ENCODE measurements at regions not wholly inside any gene's neighbourhood (a gene's known extent, or its start where the extent isn't known, plus 50 kb on each side); places are given as distances from the start of the nearest gene placed in this dataset.

DNA sequence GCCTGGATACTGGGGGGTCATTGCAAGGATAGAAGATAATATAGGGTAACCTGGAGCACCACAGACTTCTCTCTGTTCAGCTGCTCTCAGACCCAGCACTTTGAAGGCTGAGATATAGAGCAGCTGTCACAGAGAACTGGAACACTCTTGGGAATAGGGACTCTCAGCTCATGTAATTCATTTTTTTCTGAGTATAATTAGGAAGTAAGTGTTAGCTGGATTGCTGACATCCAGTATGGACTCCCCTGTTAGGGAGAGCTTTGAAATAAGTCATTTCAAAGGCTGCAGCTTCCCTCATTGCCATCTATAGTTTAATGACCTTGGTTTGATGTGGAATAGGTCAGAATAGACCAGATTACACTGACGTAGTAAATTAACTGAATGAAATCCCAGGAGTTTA lies 120.8 kb upstream of the POU2AF2 start:
- CTCF ChIA-PET, result no interaction called here
- Histone ChIP-seq H3K9me3 (ENCODE audit: control insufficient read depth, insufficient read depth, low read depth, low read length) (no peaks in the 10 kb centered on the region), H3K4me1 (ENCODE audit: control insufficient read depth, insufficient read depth, low read length) (no peaks in the 10 kb centered on the region), H3K4me3 (ENCODE audit: low read depth, low read length) (no peak overlapping the region), H3K27ac (ENCODE audit: extremely low read depth, low read depth, low read length) (no peak overlapping the region), H3K36me3 (ENCODE audit: control insufficient read depth in 2 of 2, insufficient read depth in 1 of 2, low read length in 2 of 2) (no peaks in the 10 kb centered on the region)
- no peak for TF ChIP-seq ZNF266 (tag by site-specific recombination; IDR thresholded peaks at IDR 0.05; ENCODE audit: low read depth)
- TF ChIP-seq, protein P1, sequence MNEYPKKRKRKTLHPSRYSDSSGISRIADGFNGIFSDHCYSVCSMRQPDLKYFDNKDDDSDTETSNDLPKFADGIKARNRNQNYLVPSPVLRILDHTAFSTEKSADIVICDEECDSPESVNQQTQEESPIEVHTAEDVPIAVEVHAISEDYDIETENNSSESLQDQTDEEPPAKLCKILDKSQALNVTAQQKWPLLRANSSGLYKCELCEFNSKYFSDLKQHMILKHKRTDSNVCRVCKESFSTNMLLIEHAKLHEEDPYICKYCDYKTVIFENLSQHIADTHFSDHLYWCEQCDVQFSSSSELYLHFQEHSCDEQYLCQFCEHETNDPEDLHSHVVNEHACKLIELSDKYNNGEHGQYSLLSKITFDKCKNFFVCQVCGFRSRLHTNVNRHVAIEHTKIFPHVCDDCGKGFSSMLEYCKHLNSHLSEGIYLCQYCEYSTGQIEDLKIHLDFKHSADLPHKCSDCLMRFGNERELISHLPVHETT (tag by site-specific recombination; IDR thresholded peaks at IDR 0.05), result no peak
- POLR2A ChIA-PET, result no interaction called here

DNA sequence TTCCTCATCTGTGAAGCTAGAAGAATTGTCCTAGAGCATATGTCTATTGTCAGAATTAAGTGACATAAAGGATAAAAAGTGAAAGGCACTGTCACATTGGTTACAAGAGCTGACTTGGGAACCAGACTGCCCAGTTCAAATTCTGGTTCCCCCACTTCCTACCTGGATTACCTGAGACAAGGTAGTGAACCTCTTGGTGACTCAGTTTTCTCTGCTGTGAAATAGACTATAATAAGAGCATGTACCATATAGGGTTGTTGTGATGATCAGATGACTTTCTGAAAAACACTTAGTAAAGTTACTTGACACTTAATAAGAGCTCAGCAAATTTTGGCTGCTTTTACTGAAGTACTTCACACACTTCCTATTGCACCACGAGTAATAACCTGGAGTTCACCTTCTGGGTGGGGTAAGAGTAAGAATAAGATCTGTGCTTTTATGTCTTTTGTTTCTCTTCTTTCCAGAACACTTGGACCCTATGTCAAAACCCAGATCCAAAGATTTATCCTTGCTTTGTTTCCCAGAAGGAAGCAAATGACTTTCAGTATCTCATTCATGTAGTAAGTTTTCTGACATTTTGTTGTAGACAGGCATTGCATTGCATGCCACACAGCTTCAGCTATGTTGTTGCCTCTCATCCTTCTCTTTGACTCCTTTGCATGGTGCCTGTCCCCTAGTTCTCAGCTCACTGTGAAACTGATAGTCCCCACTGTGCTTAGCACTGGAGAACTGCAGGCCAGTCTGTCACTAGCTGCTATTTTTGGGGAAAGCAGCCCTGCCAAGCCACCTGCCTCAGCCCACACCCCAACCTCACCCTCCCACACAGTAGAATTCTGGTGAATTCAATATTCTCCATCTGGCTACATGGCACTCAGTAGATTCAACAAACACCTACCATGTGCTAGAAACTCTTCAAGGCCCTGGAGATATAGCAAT lies 121.8 kb upstream of the POU2AF2 start:
- H3K4me1 ChIP-seq (ENCODE audit: control insufficient read depth, insufficient read depth, low read length), result no peaks in the 10 kb centered on the region
- ChIA-PET POLR2A (no interaction called here), CTCF (interaction anchor here (0.6 kb wide), 1 partner anchor 645 kb away, joined by 5 read pairs; no protein-coding TSS in a partner anchor)
- no peaks in the 10 kb centered on the region for H3K9me3 ChIP-seq (ENCODE audit: control insufficient read depth, insufficient read depth, low read depth, low read length)
- no peak overlapping the region for H3K4me3 ChIP-seq (ENCODE audit: low read depth, low read length)
- no peak overlapping the region for H3K27ac ChIP-seq (ENCODE audit: extremely low read depth, low read depth, low read length)
- TF ChIP-seq OVOL3 (tag by site-specific recombination; IDR thresholded peaks at IDR 0.05) (no peak), ZNF473 (tag by site-specific recombination; IDR thresholded peaks at IDR 0.05) (no peak)
- TF ChIP-seq, protein P2, sequence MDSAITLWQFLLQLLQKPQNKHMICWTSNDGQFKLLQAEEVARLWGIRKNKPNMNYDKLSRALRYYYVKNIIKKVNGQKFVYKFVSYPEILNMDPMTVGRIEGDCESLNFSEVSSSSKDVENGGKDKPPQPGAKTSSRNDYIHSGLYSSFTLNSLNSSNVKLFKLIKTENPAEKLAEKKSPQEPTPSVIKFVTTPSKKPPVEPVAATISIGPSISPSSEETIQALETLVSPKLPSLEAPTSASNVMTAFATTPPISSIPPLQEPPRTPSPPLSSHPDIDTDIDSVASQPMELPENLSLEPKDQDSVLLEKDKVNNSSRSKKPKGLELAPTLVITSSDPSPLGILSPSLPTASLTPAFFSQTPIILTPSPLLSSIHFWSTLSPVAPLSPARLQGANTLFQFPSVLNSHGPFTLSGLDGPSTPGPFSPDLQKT (IDR thresholded peaks at IDR 0.05; ENCODE audit: borderline replicate concordance, low read depth, low read length), result no peak
- H3K36me3 ChIP-seq (ENCODE audit: control insufficient read depth in 2 of 2, insufficient read depth in 1 of 2, low read length in 2 of 2), result no peaks in the 10 kb centered on the region

DNA sequence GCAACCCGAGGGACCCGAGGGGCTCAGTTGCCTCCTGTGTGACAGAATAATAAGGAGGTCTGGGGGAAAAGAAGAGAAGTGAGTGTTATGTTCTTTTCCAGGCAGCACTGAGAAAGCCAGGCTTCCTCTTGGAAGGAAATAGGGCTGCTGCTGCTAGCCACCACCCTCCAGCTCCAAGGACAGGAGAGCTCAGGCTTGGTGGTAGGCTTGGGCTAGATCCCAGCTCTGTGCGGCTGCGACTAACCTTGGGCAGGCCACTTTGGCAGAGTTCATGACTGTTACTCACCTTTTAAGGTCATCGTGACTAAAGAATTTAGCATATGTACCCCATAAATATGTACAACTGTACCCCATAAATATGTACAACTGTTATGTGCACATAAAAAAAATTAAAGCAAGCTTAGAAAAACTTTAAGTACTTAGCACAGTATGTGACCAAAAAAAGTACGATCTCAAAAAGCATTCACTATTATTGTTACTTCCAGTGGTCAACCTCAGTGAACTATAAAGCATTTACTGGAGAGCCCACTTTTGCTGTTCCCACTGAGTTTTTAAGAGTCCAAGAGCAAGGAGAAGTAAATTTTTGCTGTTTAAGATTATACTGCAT lies 124.7 kb upstream of the POU2AF2 start:
- H3K9me3 ChIP-seq (ENCODE audit: control insufficient read depth, insufficient read depth, low read depth, low read length), result no peaks in the 10 kb centered on the region
- ChIA-PET POLR2A (no interaction called here), CTCF (no interaction called here)
- no peaks in the 10 kb centered on the region for H3K4me1 ChIP-seq (ENCODE audit: control insufficient read depth, insufficient read depth, low read length)
- H3K4me3 ChIP-seq (ENCODE audit: low read depth, low read length), result no peak overlapping the region
- TF ChIP-seq HOXC10 (CRISPR knock-in tag; IDR thresholded peaks at IDR 0.05) (no peak), ZNF560 (tag by site-specific recombination; IDR thresholded peaks at IDR 0.05; ENCODE audit: borderline replicate concordance) (no peak), ZNF544 (tag by site-specific recombination; IDR thresholded peaks at IDR 0.05) (no peak), PRDM1 (tag by site-specific recombination; IDR thresholded peaks at IDR 0.05) (no peak), ZNF24 (tag by site-specific recombination; IDR thresholded peaks at IDR 0.05) (no peak), ZNF426 (tag by site-specific recombination; IDR thresholded peaks at IDR 0.05) (no peak), ZNF394 (tag by site-specific recombination; IDR thresholded peaks at IDR 0.05; ENCODE audit: borderline replicate concordance) (no peak)
- TF ChIP-seq, protein P3, sequence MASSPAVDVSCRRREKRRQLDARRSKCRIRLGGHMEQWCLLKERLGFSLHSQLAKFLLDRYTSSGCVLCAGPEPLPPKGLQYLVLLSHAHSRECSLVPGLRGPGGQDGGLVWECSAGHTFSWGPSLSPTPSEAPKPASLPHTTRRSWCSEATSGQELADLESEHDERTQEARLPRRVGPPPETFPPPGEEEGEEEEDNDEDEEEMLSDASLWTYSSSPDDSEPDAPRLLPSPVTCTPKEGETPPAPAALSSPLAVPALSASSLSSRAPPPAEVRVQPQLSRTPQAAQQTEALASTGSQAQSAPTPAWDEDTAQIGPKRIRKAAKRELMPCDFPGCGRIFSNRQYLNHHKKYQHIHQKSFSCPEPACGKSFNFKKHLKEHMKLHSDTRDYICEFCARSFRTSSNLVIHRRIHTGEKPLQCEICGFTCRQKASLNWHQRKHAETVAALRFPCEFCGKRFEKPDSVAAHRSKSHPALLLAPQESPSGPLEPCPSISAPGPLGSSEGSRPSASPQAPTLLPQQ (tag by site-specific recombination; IDR thresholded peaks at IDR 0.05), result no peak
- TF ChIP-seq, protein P1 (tag by site-specific recombination; IDR thresholded peaks at IDR 0.05), result no peak
- TF ChIP-seq, protein P4, sequence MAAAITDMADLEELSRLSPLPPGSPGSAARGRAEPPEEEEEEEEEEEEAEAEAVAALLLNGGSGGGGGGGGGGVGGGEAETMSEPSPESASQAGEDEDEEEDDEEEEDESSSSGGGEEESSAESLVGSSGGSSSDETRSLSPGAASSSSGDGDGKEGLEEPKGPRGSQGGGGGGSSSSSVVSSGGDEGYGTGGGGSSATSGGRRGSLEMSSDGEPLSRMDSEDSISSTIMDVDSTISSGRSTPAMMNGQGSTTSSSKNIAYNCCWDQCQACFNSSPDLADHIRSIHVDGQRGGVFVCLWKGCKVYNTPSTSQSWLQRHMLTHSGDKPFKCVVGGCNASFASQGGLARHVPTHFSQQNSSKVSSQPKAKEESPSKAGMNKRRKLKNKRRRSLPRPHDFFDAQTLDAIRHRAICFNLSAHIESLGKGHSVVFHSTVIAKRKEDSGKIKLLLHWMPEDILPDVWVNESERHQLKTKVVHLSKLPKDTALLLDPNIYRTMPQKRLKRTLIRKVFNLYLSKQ (tag by site-specific recombination; IDR thresholded peaks at IDR 0.05; ENCODE audit: borderline replicate concordance), result no peak
- H3K36me3 ChIP-seq (ENCODE audit: control insufficient read depth in 2 of 2, insufficient read depth in 1 of 2, low read length in 2 of 2), result no peaks in the 10 kb centered on the region
- no peak overlapping the region for H3K27ac ChIP-seq (ENCODE audit: extremely low read depth, low read depth, low read length)
